DND-41 (cell line): ENCODE measurements at regions not wholly inside any gene's neighbourhood (a gene's known extent, or its start where the extent isn't known, plus 50 kb on each side); places are given as distances from the start of the nearest gene placed in this dataset.

Source experiments
- ATAC-seq: fragments of 200-7000 bp; cut with Tn5 transposase; 3 replicates; pipeline ENCODE4 v1.9.1; 2021; ENCODE audit warnings: low read depth; ENCODE audit not compliant: insufficient read depth
- DNase-seq: peaks from one replicate; pipeline ENCODE4 v3.0.0-alpha.2; 2020
- H2AFZ ChIP-seq: 2 replicates; pipeline ENCODE4 v1.6.0; 2012; ENCODE audit warnings: low read depth, low read length
- H3K27ac ChIP-seq: 2 replicates; pipeline ENCODE4 v1.5.1; 2012; ENCODE audit warnings: low read length, inconsistent platforms
- H3K27me3 ChIP-seq: fragments of 200-600 bp; sonication (generic); 2 replicates; pipeline ENCODE4 v1.6.0; 2012; ENCODE audit warnings: low read length, mild to moderate bottlenecking, inconsistent platforms; ENCODE audit not compliant: insufficient read depth, poor library complexity
- H3K36me3 ChIP-seq: 2 replicates; pipeline ENCODE4 v1.5.1; 2012; ENCODE audit warnings: low read length, inconsistent platforms; ENCODE audit not compliant: insufficient read depth
- H3K4me1 ChIP-seq: 2 replicates; pipeline ENCODE4 v1.5.1; 2012; ENCODE audit warnings: mild to moderate bottlenecking, low read length; ENCODE audit not compliant: insufficient read depth
- H3K4me2 ChIP-seq: 2 replicates; pipeline ENCODE4 v1.6.0; 2012; ENCODE audit warnings: mild to moderate bottlenecking, moderate library complexity, low read length, inconsistent platforms; ENCODE audit not compliant: insufficient read depth
- H3K4me3 ChIP-seq, 2 experiments: fragments of 200-600 bp in 1 of 2; shearing (Covaris generic) in 1 of 2; 2 replicates each; pipeline ENCODE4 v1.5.1; 2012 to 2016; ENCODE audit warnings: inconsistent platforms in 2 of 2, low read length in 2 of 2, mild to moderate bottlenecking in 2 of 2, low read depth in 1 of 2, moderate library complexity in 1 of 2
- H3K79me2 ChIP-seq: 2 replicates; pipeline ENCODE4 v1.6.0; 2012; ENCODE audit warnings: low read length, inconsistent platforms; ENCODE audit not compliant: insufficient read depth
- H3K9ac ChIP-seq: 2 replicates; pipeline ENCODE4 v1.6.0; 2012; ENCODE audit warnings: low read depth, mild to moderate bottlenecking, inconsistent platforms, low read length, moderate library complexity
- H3K9me3 ChIP-seq: 2 replicates; pipeline ENCODE4 v1.5.1; 2012; ENCODE audit warnings: low read length, moderate library complexity, mild to moderate bottlenecking, inconsistent platforms; ENCODE audit not compliant: insufficient read depth, severe bottlenecking
- H4K20me1 ChIP-seq: 2 replicates; pipeline ENCODE4 v1.6.0; 2012; ENCODE audit warnings: low read length; ENCODE audit not compliant: insufficient read depth
- EZH2 ChIP-seq: IDR thresholded peaks from 3 replicates; pipeline ENCODE4 v1.6.1; 2012; ENCODE audit warnings: borderline replicate concordance, low read depth, mild to moderate bottlenecking, moderate library complexity, low read length, inconsistent platforms; ENCODE audit not compliant: severe bottlenecking
- TF ChIP-seq, protein P1 (sequence below): IDR thresholded peaks from 2 replicates; pipeline ENCODE4 v1.5.1; 2012; ENCODE audit warnings: borderline replicate concordance, low read length, moderate library complexity, mild to moderate bottlenecking; ENCODE audit not compliant: poor library complexity, severe bottlenecking; ENCODE audit errors: extremely low read depth

DNA sequence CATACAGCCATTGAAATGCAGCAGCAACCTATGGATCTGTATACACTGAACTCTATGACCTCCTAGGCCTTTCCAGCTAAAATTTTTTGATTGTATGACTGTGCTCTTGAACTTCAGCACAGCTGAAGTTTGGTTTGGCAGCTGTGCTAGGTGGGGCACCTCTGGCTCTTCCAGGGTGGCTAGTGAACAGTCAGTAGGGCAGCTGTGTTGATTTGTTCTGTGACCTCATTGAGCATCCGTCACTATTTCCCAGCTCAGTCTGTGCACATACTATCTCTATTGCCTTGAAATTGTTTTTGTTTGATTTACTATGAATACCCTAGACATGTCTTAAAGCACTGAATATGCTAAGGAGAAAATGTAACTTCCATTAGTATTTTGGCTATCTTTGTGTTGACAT lies 363.2 kb upstream of the NAALADL2 start:
- Histone ChIP-seq H3K9me3 (no peaks in the 10 kb centered on the region), H2AFZ (no peak overlapping the region), H3K4me1 (no peaks in the 10 kb centered on the region), H3K27ac (no peak overlapping the region), H3K4me2 (no peak overlapping the region), H3K36me3 (no peaks in the 10 kb centered on the region), H3K4me3 (no peak overlapping the region), H3K79me2 (no peaks in the 10 kb centered on the region), H3K9ac (no peak overlapping the region), H4K20me1 (no peaks in the 10 kb centered on the region), H3K27me3 (no peaks in the 10 kb centered on the region)
- DNase-seq (no peak), ATAC-seq (no peak)
- no peak for TF ChIP-seq EZH2
- TF ChIP-seq, protein P1, sequence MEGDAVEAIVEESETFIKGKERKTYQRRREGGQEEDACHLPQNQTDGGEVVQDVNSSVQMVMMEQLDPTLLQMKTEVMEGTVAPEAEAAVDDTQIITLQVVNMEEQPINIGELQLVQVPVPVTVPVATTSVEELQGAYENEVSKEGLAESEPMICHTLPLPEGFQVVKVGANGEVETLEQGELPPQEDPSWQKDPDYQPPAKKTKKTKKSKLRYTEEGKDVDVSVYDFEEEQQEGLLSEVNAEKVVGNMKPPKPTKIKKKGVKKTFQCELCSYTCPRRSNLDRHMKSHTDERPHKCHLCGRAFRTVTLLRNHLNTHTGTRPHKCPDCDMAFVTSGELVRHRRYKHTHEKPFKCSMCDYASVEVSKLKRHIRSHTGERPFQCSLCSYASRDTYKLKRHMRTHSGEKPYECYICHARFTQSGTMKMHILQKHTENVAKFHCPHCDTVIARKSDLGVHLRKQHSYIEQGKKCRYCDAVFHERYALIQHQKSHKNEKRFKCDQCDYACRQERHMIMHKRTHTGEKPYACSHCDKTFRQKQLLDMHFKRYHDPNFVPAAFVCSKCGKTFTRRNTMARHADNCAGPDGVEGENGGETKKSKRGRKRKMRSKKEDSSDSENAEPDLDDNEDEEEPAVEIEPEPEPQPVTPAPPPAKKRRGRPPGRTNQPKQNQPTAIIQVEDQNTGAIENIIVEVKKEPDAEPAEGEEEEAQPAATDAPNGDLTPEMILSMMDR, result no peak

DNA sequence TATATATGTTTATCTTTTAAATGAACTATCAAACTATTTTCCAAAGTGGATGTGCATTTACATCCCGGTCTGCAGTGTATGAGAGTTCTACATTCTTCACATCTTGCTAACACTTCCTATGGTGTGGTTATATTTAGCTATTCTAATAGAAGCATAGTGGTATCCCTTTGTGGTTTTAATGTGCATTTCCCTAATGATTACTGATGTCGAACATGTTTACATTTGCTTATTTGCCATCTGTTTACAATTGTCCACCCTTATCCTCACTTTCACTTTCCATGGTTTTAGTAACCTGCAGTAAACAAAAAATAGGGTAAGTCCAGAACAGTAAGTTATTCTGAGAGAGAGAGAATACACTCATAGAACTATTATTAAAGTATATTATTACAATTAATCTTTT lies 360.5 kb upstream of the NAALADL2 start:
- Histone ChIP-seq H2AFZ (no peak overlapping the region), H4K20me1 (no peaks in the 10 kb centered on the region), H3K36me3 (no peaks in the 10 kb centered on the region), H3K4me1 (no peaks in the 10 kb centered on the region), H3K27me3 (no peaks in the 10 kb centered on the region), H3K79me2 (no peaks in the 10 kb centered on the region), H3K4me3 (no peak overlapping the region), H3K4me2 (no peak overlapping the region), H3K9ac (no peak overlapping the region), H3K9me3 (no peaks in the 10 kb centered on the region), H3K27ac (no peak overlapping the region)
- no peak for TF ChIP-seq EZH2
- TF ChIP-seq, protein P1, result no peak
- DNase-seq (no peak), ATAC-seq (no peak)

DNA sequence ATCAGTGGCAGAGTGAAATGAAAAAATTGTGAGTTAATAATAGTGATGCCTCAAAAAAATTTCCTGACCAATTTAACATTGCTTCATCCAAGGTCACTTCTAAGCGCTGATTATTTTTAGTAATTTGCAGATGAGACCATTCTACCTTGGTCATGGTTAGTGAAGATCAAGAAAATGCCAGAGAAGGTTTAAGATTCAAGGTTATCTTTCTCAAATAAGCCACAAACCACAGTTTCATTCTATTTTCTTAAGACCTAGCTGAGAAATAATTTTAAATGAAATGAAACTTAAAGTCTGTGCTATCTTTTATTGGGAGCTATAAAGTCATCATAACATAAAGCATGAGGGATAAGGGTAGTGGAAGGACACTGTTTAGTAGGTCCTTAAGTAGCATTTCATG lies 353.9 kb upstream of the NAALADL2 start:
- H3K4me1 ChIP-seq, result no peaks in the 10 kb centered on the region
- H2AFZ ChIP-seq, result no peak overlapping the region
- no peak overlapping the region for H3K9ac ChIP-seq
- H3K27ac ChIP-seq, result no peak overlapping the region
- H4K20me1 ChIP-seq, result no peaks in the 10 kb centered on the region
- no peak overlapping the region for H3K4me3 ChIP-seq
- TF ChIP-seq, protein P1, result no peak
- TF ChIP-seq EZH2, result no peak
- no peaks in the 10 kb centered on the region for H3K79me2 ChIP-seq
- no peaks in the 10 kb centered on the region for H3K36me3 ChIP-seq
- ATAC-seq (no peak), DNase-seq (no peak)
- H3K27me3 ChIP-seq, result no peaks in the 10 kb centered on the region
- no peak overlapping the region for H3K4me2 ChIP-seq
- H3K9me3 ChIP-seq, result no peaks in the 10 kb centered on the region

DNA sequence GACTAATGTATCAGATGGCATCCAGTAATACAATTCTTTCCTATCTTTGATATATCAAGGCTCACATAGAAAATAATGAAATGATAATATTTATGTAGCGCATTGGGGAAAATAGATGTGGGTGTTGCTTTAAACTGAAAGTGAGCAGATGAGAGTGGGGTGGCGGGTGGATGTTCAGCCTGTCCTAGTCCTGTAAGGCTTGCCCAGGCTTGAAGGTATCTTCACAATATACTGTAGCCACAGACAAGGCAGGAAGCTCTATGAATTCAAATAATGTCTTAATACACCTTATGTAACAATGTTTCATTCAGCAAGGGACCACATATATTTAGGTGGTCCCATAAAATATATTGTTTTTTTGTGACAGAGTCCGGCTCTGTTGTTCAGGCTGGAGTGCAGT lies 334.9 kb upstream of the NAALADL2 start:
- Histone ChIP-seq H3K4me3 (no peak overlapping the region), H3K4me1 (no peaks in the 10 kb centered on the region), H3K9ac (no peak overlapping the region), H3K27me3 (no peaks in the 10 kb centered on the region), H3K27ac (no peak overlapping the region), H3K79me2 (no peaks in the 10 kb centered on the region), H3K36me3 (no peaks in the 10 kb centered on the region), H2AFZ (no peak overlapping the region), H4K20me1 (no peaks in the 10 kb centered on the region), H3K4me2 (no peak overlapping the region), H3K9me3 (no peaks in the 10 kb centered on the region)
- DNase-seq (no peak), ATAC-seq (no peak)
- TF ChIP-seq, protein P1, result no peak
- TF ChIP-seq EZH2, result no peak
